NCI-H2196 treated with DMSO at 0.1 percent for 48 hours (cell line): ENCODE measurements at regions not wholly inside any gene's neighbourhood (a gene's known extent, or its start where the extent isn't known, plus 50 kb on each side); places are given as distances from the start of the nearest gene placed in this dataset.

Experiments
- DNase-seq: peaks from one replicate; lab custom pipeline; 2025; ENCODE audit not compliant: unreplicated experiment; lab: John Stamatoyannopoulos, UW

DNA sequence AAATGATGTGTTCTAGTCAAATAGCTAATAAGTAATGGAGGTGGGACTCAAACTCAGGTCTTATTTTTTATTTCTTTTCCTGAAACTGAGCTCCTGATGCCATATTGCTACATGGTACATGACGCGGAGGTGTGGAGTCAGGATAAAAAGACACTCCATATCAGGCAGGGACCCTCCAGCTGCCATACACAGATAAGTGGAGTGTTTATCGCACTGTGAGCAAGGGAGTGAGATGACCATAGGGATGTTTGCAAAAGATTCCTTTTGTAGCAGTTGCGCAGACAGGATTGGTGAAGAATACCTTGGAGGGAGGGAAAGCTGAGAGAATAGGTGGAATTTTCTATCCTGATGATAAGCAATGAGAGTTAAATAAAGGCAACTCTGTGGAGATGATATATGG lies 657.2 kb downstream of the RNF144A start:
- no peak for DNase-seq

DNA sequence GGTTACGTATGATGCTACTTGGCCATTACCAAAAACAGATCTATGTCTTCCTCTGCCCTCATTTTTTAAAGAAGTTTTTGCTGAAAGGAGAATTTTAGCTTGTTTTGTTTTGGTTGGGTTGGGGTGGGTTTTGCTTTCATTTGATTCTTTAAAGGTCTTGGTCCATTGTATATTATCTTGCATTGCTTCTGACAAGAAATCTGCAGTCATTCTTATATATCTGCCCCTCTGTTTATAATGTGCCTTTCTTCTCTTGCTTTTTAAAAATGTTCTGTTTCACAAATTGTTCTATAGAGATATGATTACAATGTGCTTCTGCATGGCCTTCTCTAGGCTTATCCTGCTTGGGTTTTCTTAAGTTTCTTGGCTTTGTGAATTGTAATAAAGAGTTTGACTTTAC lies 660.6 kb downstream of the RNF144A start:
- no peak for DNase-seq

- no peak for DNase-seq
These were observed 666.8 kb downstream of the RNF144A start for GRCh38 chr2:7584017-7584416.

- no peak for DNase-seq
These were observed 669.7 kb downstream of the RNF144A start for GRCh38 chr2:7586898-7587297.

- DNase-seq, result no peak
These were observed 671.1 kb downstream of the RNF144A start for GRCh38 chr2:7588295-7588694.

DNA sequence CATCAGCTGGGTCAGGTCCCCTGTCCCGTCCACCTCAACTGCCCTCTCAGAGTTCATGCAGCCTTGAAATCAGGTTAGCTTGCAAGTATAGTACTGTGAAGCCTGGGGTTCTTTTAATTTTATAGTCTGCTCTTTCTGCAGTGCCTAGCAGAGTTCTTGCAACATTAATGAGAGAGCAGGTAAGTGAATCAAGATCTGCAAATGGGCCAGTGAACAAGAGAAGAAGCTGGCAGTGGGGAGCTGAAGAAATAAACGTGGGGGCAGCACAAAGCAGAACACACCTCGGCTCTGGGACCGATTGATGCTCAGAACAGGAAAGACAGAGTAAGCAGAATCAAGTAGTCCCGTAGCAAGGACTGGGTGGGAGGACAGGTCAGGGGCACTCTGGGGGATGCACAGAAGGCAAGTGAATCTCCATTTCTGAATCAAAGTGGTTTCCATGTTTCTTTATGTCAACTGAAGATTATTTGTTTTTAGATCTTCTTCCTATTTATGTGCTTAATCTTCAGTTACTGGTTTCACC lies 675.5 kb downstream of the RNF144A start:
- no peak for DNase-seq

DNA sequence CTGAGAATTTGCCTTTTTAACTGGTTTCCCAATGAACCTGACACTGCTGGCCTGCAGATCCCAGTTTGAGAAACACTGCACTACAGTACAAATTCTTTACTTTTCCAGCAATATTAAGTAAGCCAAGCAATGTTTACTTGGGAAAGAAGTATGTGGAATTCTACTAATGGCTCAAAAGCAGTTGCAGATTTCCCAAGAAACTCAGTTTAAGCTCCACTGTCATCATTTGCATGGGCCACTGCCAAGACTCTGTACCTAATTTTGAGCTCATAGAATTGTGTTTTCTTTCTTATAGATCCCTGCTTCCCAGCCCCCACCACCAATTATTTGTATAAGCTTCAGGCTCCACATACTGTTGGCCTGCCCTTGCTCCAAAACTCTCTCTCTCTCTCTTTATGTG lies 676.1 kb downstream of the RNF144A start:
- no peak for DNase-seq

GRCh38 chr2:7594211-7594610 lies 677.0 kb downstream of the RNF144A start:
- no peak for DNase-seq

DNA sequence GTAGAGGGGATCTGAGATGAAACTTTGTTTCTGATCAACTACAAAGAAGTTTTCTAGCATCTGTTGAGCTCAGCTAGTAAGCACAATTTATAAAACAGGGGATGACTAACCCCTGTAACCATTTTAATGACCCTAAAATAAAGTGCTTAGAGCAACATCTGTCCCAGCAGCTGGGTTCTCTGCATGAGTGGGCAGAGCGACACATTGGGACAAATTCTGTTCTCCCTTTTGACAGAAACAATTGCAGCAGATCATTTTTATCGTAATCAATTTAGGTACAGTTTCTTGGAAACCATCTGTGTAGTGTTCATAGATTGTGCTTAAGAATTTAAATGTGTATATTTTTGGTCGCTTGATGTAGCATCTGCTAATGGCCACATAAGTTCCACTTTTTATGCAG lies 678.0 kb downstream of the RNF144A start:
- DNase-seq, result no peak

GRCh38 chr2:7598402-7598801 lies 681.2 kb downstream of the RNF144A start:
- DNase-seq, result no peak

GRCh38 chr2:7599462-7600258 lies 682.4 kb downstream of the RNF144A start:
- DNase-seq, result no peak

- no peak for DNase-seq
These were observed 684.8 kb downstream of the RNF144A start for GRCh38 chr2:7601990-7602389.

DNA sequence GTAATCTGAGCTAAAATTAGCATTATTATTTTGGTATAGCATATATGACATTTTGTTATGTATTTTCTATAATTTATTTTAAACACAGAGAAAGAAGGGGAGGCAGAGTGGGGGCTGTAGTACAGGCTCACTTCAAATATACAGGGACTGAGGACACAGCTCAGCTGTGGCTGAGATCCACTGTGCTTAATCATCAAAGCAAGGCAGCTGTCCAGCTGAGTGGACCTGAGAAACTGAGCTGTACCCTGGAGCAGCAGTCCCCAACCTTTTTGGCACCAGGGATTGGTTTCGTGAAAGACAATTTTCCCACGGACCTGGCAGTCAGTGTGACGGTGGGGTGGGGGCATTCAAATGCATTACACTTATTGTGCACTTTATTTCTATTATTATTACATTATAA lies 687.2 kb downstream of the RNF144A start:
- DNase-seq, result no peak

GRCh38 chr2:7607441-7608173 lies 690.4 kb downstream of the RNF144A start:
- no peak for DNase-seq

DNA sequence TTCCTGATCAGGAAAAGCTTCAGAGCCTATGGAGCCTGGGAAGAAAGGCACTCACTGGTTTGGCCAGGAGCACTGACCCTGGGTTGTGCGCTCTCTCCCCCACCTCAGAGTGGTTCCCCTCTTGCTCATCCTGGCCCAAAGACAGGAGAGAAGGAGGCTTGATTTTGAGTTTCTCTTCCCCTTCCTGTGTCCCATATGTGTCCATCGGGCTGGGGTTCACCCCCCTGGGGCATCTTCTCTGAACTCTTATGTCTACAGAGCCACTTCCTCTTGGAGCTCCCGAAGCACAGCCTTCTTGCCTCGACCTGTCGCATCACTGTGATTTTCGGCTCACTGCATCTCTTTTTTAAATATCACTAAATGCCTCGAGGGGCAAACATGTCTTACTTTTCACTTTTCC lies 692.3 kb downstream of the RNF144A start:
- no peak for DNase-seq

- DNase-seq, result no peak
These were observed 692.8 kb downstream of the RNF144A start for GRCh38 chr2:7609974-7610373.

- no peak for DNase-seq
These were observed 694.5 kb downstream of the RNF144A start for GRCh38 chr2:7611750-7612149.

GRCh38 chr2:7612969-7613368 lies 695.8 kb downstream of the RNF144A start:
- DNase-seq, result no peak

DNA sequence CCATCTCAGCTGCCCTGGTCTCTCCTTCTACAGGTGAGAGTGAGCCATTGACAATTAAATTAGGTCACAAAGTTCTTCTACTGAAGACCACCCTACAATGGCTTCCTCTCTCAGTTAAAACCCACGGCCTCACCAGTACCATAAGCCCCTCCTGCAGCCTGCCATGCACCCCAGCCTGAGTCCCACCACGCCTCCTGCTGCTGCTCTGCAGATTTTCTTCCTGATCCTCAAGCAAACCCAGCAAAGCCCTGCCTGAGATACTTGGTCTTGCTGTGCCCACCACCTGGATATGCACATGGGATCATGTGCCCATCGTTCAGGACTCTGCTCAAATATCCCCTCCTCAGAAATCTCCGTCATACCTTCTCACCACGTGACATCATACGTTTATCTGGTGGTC lies 696.6 kb downstream of the RNF144A start:
- DNase-seq, result no peak

GRCh38 chr2:7618031-7618430 lies 700.8 kb downstream of the RNF144A start:
- DNase-seq, result no peak

- no peak for DNase-seq
These were observed 702.2 kb downstream of the RNF144A start for GRCh38 chr2:7619203-7619970.

DNA sequence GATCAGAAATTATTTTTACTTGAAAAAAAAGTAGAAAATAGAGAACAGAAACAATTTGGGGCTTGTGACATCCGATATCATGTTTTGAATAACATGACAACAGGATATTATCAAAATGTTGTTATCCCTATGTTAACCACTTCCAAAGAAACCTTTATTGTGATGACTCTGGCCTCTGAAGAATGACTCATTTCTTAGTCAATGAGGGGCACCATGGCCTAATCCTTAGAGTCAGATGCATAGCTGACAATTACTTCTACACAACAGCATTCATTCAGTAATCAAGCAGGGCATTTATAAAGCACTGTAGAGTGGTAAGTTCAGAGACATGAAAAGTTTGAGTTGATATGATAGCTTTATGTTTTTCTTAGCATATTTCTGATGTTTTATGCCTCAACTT lies 703.0 kb downstream of the RNF144A start:
- no peak for DNase-seq
